Liver (tissue), 8 donors: ENCODE measurements at regions not wholly inside any gene's neighbourhood (a gene's known extent, or its start where the extent isn't known, plus 50 kb on each side); places are given as distances from the start of the nearest gene placed in this dataset.

ENCODE experiments used
- DNase-seq: peaks from one replicate; pipeline ENCODE4 v3.0.0-alpha.2; 2017; ENCODE audit warnings: low spot score
- H3K27ac ChIP-seq, 2 donors: one replicate each; pipeline ENCODE4 v1.7.0; 2013; ENCODE audit warnings: inconsistent platforms in 2 of 2, low read length in 2 of 2, control low read depth in 1 of 2, low read depth in 1 of 2, mild to moderate bottlenecking in 1 of 2
- H3K27me3 ChIP-seq, 4 donors: one replicate each; pipeline versions ENCODE4 v1.6.1 to v1.7.0; 2013; ENCODE audit warnings: low read length in 3 of 4, inconsistent platforms in 1 of 4, mild to moderate bottlenecking in 1 of 4, moderate library complexity in 1 of 4; ENCODE audit not compliant: control insufficient read depth in 4 of 4, insufficient read depth in 4 of 4
- H3K36me3 ChIP-seq, 4 donors: one replicate each; pipeline versions ENCODE4 v1.6.1 to v1.7.0; 2013; ENCODE audit warnings: low read length in 3 of 4, mild to moderate bottlenecking in 3 of 4, low read depth in 1 of 4, moderate library complexity in 1 of 4; ENCODE audit not compliant: control insufficient read depth in 4 of 4, insufficient read depth in 3 of 4
- H3K4me1 ChIP-seq, 4 donors: one replicate each; pipeline versions ENCODE4 v1.6.1 to v1.7.0; 2013; ENCODE audit warnings: low read length in 3 of 4, mild to moderate bottlenecking in 3 of 4, moderate library complexity in 1 of 4; ENCODE audit not compliant: control insufficient read depth in 4 of 4, insufficient read depth in 4 of 4
- H3K4me3 ChIP-seq, 3 donors: one replicate each; pipeline versions ENCODE4 v1.6.1 to v1.7.0; 2013; ENCODE audit warnings: low read length in 3 of 3, control low read depth in 1 of 3, low read depth in 1 of 3, mild to moderate bottlenecking in 1 of 3
- H3K9ac ChIP-seq, 2 donors: one replicate each; pipeline ENCODE4 v1.7.0; 2013; ENCODE audit warnings: low read length in 2 of 2, mild to moderate bottlenecking in 2 of 2, moderate library complexity in 2 of 2, control low read depth in 1 of 2, low read depth in 1 of 2
- H3K9me3 ChIP-seq, 4 donors: one replicate each; pipeline versions ENCODE4 v1.6.1 to v1.7.0; 2013; ENCODE audit warnings: low read length in 3 of 4; ENCODE audit not compliant: control insufficient read depth in 4 of 4
- EGR1 ChIP-seq, 2 donors: IDR thresholded peaks; 2 replicates each; pipeline ENCODE4 v1.6.1; 2016 to 2018; ENCODE audit warnings: antibody characterized with exemption in 2 of 2, low read depth in 2 of 2
- FOXA1 ChIP-seq: IDR thresholded peaks from 2 replicates; pipeline ENCODE4 v1.6.1; 2016; ENCODE audit warnings: antibody characterized with exemption
- FOXA2 ChIP-seq: IDR thresholded peaks from 2 replicates; pipeline ENCODE4 v1.6.1; 2016; ENCODE audit warnings: antibody characterized with exemption
- GABPA ChIP-seq, 2 donors: IDR thresholded peaks in 1 of 2; conservative IDR thresholded peaks in 1 of 2; 2 replicates each; pipeline ENCODE4 v1.6.1; 2016; ENCODE audit warnings: antibody characterized with exemption in 2 of 2, mild to moderate bottlenecking in 1 of 2, moderate library complexity in 1 of 2
- HNF4A ChIP-seq, 2 donors: conservative IDR thresholded peaks; 2 replicates each; pipeline ENCODE4 v1.6.1; 2016; ENCODE audit warnings: antibody characterized with exemption in 2 of 2, mild to moderate bottlenecking in 2 of 2
- HNF4G ChIP-seq: IDR thresholded peaks from 2 replicates; pipeline ENCODE4 v1.6.1; 2016; ENCODE audit warnings: antibody characterized with exemption
- JUND ChIP-seq, 2 donors: IDR thresholded peaks; 2 replicates each; pipeline ENCODE4 v1.6.1; 2016; ENCODE audit warnings: antibody characterized with exemption in 2 of 2
- NR2F2 ChIP-seq: IDR thresholded peaks from 2 replicates; pipeline ENCODE4 v1.6.1; 2016; ENCODE audit warnings: antibody characterized with exemption
- RAD21 ChIP-seq, 2 donors: IDR thresholded peaks; 2 replicates each; pipeline ENCODE4 v1.6.1; 2016; ENCODE audit warnings: antibody characterized with exemption in 2 of 2, mild to moderate bottlenecking in 2 of 2
- RXRA ChIP-seq, 2 donors: IDR thresholded peaks; 2 replicates each; pipeline ENCODE4 v1.6.1; 2017 to 2018; ENCODE audit warnings: antibody characterized with exemption in 2 of 2, mild to moderate bottlenecking in 1 of 2
- SP1 ChIP-seq: IDR thresholded peaks from 2 replicates; pipeline ENCODE4 v1.6.1; 2018; ENCODE audit warnings: antibody characterized with exemption, mild to moderate bottlenecking
- TAF1 ChIP-seq: conservative IDR thresholded peaks from 2 replicates; pipeline ENCODE4 v1.6.1; 2016; ENCODE audit warnings: antibody characterized with exemption, mild to moderate bottlenecking
- WGBS: extraction: QIAGEN DNeasy Blood & Tissue Kit; methylation state at CpG from one replicate; pipeline ENCODE4 v1.1.7; 2013; 5-methylcytosine and 5-hydroxymethylcytosine counted together
- TF ChIP-seq, protein P1 (sequence below): IDR thresholded peaks from 2 replicates; pipeline ENCODE4 v1.6.1; 2016; ENCODE audit warnings: antibody characterized with exemption
- TF ChIP-seq, protein P2 (sequence below): fragments of 150-350 bp; IDR thresholded peaks from 2 replicates; pipeline ENCODE4 v1.5.1; 2017; ENCODE audit warnings: improper control_type of control experiment, low read depth, low read length; ENCODE audit not compliant: missing input control
- TF ChIP-seq, protein P3 (sequence below): IDR thresholded peaks from 2 replicates; pipeline ENCODE4 v1.6.1; 2016; ENCODE audit warnings: antibody characterized with exemption
- TF ChIP-seq, protein P4 (sequence below): IDR thresholded peaks from 2 replicates; pipeline ENCODE4 v1.6.1; 2016; ENCODE audit warnings: antibody characterized with exemption
- TF ChIP-seq, protein P5 (sequence below): IDR thresholded peaks from 2 replicates; pipeline ENCODE4 v1.6.1; 2016; ENCODE audit warnings: antibody characterized with exemption, mild to moderate bottlenecking
- donor health status: healthy.
- donor health status: healthy.
- donor health status: healthy.
- donor health status: healthy.
- donor health status: healthy.

DNA sequence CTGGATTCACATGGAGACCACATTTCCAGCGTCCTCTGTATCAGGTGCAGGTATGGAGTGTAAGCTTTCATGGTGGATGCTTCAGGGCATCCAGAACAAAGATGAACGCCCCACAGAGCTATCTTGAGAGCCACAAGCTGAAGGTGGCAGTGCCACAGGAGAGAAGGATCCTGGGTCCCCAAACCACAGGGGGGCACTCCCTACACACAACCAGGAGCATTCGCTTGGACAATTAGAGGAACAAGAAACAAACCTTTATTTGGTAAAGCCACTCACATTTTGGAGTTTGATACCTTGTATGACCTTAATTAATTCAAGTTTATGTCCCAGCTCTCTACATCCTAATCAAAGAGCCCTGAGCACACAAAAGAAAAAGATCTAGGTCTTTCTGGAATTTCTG is 406.3 kb downstream of the PREX1 start:
- TF ChIP-seq, protein P1, sequence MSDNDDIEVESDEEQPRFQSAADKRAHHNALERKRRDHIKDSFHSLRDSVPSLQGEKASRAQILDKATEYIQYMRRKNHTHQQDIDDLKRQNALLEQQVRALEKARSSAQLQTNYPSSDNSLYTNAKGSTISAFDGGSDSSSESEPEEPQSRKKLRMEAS = no peak
- TF ChIP-seq HNF4G (no peak), JUND (IDR thresholded peaks at IDR 0.05) (no peak), FOXA2 (no peak), RAD21 (IDR thresholded peaks at IDR 0.05) (no peak), TAF1 (no peak), EGR1 (IDR thresholded peaks at IDR 0.05; ENCODE audit: low read depth in 2 of 2) (no peak), RXRA (IDR thresholded peaks at IDR 0.05) (no peak), HNF4A (conservative IDR thresholded peaks at IDR 0.05) (no peak)
- TF ChIP-seq, protein P2, sequence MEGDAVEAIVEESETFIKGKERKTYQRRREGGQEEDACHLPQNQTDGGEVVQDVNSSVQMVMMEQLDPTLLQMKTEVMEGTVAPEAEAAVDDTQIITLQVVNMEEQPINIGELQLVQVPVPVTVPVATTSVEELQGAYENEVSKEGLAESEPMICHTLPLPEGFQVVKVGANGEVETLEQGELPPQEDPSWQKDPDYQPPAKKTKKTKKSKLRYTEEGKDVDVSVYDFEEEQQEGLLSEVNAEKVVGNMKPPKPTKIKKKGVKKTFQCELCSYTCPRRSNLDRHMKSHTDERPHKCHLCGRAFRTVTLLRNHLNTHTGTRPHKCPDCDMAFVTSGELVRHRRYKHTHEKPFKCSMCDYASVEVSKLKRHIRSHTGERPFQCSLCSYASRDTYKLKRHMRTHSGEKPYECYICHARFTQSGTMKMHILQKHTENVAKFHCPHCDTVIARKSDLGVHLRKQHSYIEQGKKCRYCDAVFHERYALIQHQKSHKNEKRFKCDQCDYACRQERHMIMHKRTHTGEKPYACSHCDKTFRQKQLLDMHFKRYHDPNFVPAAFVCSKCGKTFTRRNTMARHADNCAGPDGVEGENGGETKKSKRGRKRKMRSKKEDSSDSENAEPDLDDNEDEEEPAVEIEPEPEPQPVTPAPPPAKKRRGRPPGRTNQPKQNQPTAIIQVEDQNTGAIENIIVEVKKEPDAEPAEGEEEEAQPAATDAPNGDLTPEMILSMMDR = no peak
- TF ChIP-seq, protein P3, sequence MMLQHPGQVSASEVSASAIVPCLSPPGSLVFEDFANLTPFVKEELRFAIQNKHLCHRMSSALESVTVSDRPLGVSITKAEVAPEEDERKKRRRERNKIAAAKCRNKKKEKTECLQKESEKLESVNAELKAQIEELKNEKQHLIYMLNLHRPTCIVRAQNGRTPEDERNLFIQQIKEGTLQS = no peak
- TF ChIP-seq, protein P4, sequence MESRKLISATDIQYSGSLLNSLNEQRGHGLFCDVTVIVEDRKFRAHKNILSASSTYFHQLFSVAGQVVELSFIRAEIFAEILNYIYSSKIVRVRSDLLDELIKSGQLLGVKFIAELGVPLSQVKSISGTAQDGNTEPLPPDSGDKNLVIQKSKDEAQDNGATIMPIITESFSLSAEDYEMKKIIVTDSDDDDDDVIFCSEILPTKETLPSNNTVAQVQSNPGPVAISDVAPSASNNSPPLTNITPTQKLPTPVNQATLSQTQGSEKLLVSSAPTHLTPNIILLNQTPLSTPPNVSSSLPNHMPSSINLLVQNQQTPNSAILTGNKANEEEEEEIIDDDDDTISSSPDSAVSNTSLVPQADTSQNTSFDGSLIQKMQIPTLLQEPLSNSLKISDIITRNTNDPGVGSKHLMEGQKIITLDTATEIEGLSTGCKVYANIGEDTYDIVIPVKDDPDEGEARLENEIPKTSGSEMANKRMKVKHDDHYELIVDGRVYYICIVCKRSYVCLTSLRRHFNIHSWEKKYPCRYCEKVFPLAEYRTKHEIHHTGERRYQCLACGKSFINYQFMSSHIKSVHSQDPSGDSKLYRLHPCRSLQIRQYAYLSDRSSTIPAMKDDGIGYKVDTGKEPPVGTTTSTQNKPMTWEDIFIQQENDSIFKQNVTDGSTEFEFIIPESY = no peak
- Histone ChIP-seq H3K9ac (no peak overlapping the region), H3K27me3 (peaks cover 0 to 9% (median 0%) of the 10 kb centered on the region in 4 donors), H3K4me1 (no peaks in the 10 kb centered on the region), H3K9me3 (no peaks in the 10 kb centered on the region), H3K36me3 (no peaks in the 10 kb centered on the region), H3K4me3 (no peak overlapping the region), H3K27ac (no peak overlapping the region)
- 70% methylated on average over 3 of the region's 3 CpGs for WGBS
- DNase-seq = no peak

DNA sequence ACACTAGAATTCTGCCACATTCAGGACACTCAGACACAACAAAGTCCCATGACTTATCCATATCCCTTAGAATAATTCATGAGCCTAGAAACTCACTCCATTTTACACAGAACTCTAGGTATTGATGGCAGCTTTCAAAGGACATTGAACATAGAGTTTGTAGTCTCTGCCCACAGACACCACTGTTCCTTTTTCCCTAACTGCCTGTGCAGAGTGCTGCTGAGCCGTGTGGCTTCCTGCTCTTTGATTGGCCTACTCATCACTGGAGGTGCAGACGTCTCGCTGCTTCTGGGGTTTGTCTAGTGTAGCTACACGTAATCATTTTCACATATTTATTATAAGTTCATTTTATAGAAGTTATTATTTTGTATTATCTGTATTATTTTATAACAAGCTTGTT is 407.6 kb downstream of the PREX1 start:
- TF ChIP-seq TAF1 (no peak), HNF4G (no peak), GABPA (IDR thresholded peaks at IDR 0.05 in 1 of 2, conservative IDR thresholded peaks at IDR 0.05 in 1 of 2) (no peak), HNF4A (conservative IDR thresholded peaks at IDR 0.05) (no peak), FOXA1 (no peak), RXRA (IDR thresholded peaks at IDR 0.05) (no peak), EGR1 (IDR thresholded peaks at IDR 0.05; ENCODE audit: low read depth in 2 of 2) (no peak), NR2F2 (no peak), JUND (IDR thresholded peaks at IDR 0.05) (no peak), SP1 (no peak)
- TF ChIP-seq, protein P2 = no peak
- TF ChIP-seq, protein P3 = no peak
- TF ChIP-seq, protein P5, sequence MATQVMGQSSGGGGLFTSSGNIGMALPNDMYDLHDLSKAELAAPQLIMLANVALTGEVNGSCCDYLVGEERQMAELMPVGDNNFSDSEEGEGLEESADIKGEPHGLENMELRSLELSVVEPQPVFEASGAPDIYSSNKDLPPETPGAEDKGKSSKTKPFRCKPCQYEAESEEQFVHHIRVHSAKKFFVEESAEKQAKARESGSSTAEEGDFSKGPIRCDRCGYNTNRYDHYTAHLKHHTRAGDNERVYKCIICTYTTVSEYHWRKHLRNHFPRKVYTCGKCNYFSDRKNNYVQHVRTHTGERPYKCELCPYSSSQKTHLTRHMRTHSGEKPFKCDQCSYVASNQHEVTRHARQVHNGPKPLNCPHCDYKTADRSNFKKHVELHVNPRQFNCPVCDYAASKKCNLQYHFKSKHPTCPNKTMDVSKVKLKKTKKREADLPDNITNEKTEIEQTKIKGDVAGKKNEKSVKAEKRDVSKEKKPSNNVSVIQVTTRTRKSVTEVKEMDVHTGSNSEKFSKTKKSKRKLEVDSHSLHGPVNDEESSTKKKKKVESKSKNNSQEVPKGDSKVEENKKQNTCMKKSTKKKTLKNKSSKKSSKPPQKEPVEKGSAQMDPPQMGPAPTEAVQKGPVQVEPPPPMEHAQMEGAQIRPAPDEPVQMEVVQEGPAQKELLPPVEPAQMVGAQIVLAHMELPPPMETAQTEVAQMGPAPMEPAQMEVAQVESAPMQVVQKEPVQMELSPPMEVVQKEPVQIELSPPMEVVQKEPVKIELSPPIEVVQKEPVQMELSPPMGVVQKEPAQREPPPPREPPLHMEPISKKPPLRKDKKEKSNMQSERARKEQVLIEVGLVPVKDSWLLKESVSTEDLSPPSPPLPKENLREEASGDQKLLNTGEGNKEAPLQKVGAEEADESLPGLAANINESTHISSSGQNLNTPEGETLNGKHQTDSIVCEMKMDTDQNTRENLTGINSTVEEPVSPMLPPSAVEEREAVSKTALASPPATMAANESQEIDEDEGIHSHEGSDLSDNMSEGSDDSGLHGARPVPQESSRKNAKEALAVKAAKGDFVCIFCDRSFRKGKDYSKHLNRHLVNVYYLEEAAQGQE = no peak
- TF ChIP-seq, protein P4 = no peak
- no peak overlapping the region for H3K9ac ChIP-seq
- H3K9me3 ChIP-seq = no peaks in the 10 kb centered on the region
- H3K27ac ChIP-seq = no peak overlapping the region
- H3K4me3 ChIP-seq = no peak overlapping the region
- H3K4me1 ChIP-seq = no peaks in the 10 kb centered on the region
- DNase-seq = no peak
- H3K36me3 ChIP-seq = no peaks in the 10 kb centered on the region
- H3K27me3 ChIP-seq = peaks cover 0 to 9% (median 0%) of the 10 kb centered on the region in 4 donors
- WGBS = 84% methylated on average over 4 of the region's 4 CpGs
